H9 (cell line): ENCODE measurements at regions not wholly inside any gene's neighbourhood (a gene's known extent, or its start where the extent isn't known, plus 50 kb on each side); places are given as distances from the start of the nearest gene placed in this dataset.

Source experiments
- DNase-seq: peaks from one replicate; pipeline ENCODE4 v3.0.0-alpha.2; 2017
- H2AFZ ChIP-seq: one replicate; pipeline ENCODE4 v1.6.1; 2013; ENCODE audit warnings: mild to moderate bottlenecking, low read length, control low read depth, moderate library complexity
- H2AK5ac ChIP-seq: 2 replicates; pipeline ENCODE4 v1.6.1; 2013; ENCODE audit warnings: low read length, control low read depth, mixed read lengths; ENCODE audit not compliant: insufficient read length
- H2BK120ac ChIP-seq: one replicate; pipeline ENCODE4 v1.6.1; 2013; ENCODE audit warnings: low read depth, mild to moderate bottlenecking, low read length, control low read depth, inconsistent platforms; ENCODE audit not compliant: poor library complexity, severe bottlenecking
- H2BK12ac ChIP-seq: 2 replicates; pipeline ENCODE4 v1.6.1; 2013; ENCODE audit warnings: low read length, control low read depth, mixed read lengths, low read depth; ENCODE audit not compliant: insufficient read length
- H2BK15ac ChIP-seq: 2 replicates; pipeline ENCODE4 v1.6.1; 2013; ENCODE audit warnings: low read depth, low read length, control low read depth
- H2BK20ac ChIP-seq: one replicate; pipeline ENCODE4 v1.6.1; 2013; ENCODE audit warnings: low read depth, mild to moderate bottlenecking, low read length, control low read depth, inconsistent platforms; ENCODE audit not compliant: poor library complexity, severe bottlenecking
- H2BK5ac ChIP-seq: 2 replicates; pipeline ENCODE4 v1.6.1; 2013; ENCODE audit warnings: low read length, control low read depth, mixed read lengths; ENCODE audit not compliant: insufficient read length
- H3K14ac ChIP-seq: 2 replicates; pipeline ENCODE4 v1.6.1; 2013; ENCODE audit warnings: low read length, control low read depth; ENCODE audit not compliant: insufficient read depth
- H3K18ac ChIP-seq: 2 replicates; pipeline ENCODE4 v1.6.1; 2013; ENCODE audit warnings: low read depth, mild to moderate bottlenecking, mixed read lengths, low read length, control low read depth; ENCODE audit not compliant: insufficient read length
- H3K23ac ChIP-seq: 2 replicates; pipeline ENCODE4 v1.6.1; 2013; ENCODE audit warnings: low read length, control low read depth, mixed read lengths, low read depth; ENCODE audit not compliant: insufficient read length
- H3K23me2 ChIP-seq: 2 replicates; pipeline ENCODE4 v1.6.1; 2013; ENCODE audit warnings: low read depth, mild to moderate bottlenecking, mixed read lengths, low read length, control low read depth; ENCODE audit not compliant: insufficient read length, poor library complexity, severe bottlenecking
- H3K27ac ChIP-seq: 2 replicates; pipeline ENCODE4 v1.5.1; 2013; ENCODE audit warnings: low read length, control low read depth, mixed read lengths, low read depth; ENCODE audit not compliant: insufficient read length
- H3K27me3 ChIP-seq: 2 replicates; pipeline ENCODE4 v1.6.1; 2013; ENCODE audit warnings: low read length, control low read depth, inconsistent platforms; ENCODE audit not compliant: insufficient read depth
- H3K4ac ChIP-seq: 2 replicates; pipeline ENCODE4 v1.6.1; 2013; ENCODE audit warnings: low read depth, mild to moderate bottlenecking, control low read depth, inconsistent platforms, low read length, moderate library complexity
- H3K4me1 ChIP-seq: 2 replicates; pipeline ENCODE4 v1.6.1; 2013; ENCODE audit warnings: low read length, control low read depth, inconsistent platforms; ENCODE audit not compliant: insufficient read depth
- H3K4me2 ChIP-seq: 2 replicates; pipeline ENCODE4 v1.6.1; 2013; ENCODE audit warnings: low read length, control low read depth, mixed read lengths; ENCODE audit not compliant: insufficient read length, insufficient read depth
- H3K56ac ChIP-seq: 2 replicates; pipeline ENCODE4 v1.6.1; 2013; ENCODE audit warnings: low read depth, mild to moderate bottlenecking, mixed read lengths, low read length, control low read depth; ENCODE audit not compliant: insufficient read length
- H3K79me1 ChIP-seq: 2 replicates; pipeline ENCODE4 v1.6.1; 2013; ENCODE audit warnings: low read depth, mild to moderate bottlenecking, moderate library complexity, low read length, control low read depth, inconsistent platforms; ENCODE audit not compliant: insufficient read depth, poor library complexity, severe bottlenecking
- H3K79me2 ChIP-seq: 2 replicates; pipeline ENCODE4 v1.6.1; 2013; ENCODE audit warnings: low read length, control low read depth, inconsistent platforms; ENCODE audit not compliant: insufficient read depth
- H3K9ac ChIP-seq: 2 replicates; pipeline ENCODE4 v1.6.1; 2013; ENCODE audit warnings: low read length, control low read depth, mixed read lengths; ENCODE audit not compliant: insufficient read length; ENCODE audit errors: extremely low read depth
- H3K9me3 ChIP-seq: one replicate; pipeline ENCODE4 v1.6.1; 2013; ENCODE audit warnings: low read depth, low read length, inconsistent platforms; ENCODE audit not compliant: control insufficient read depth
- H3T11ph ChIP-seq: one replicate; pipeline ENCODE4 v1.6.1; 2013; ENCODE audit warnings: mild to moderate bottlenecking, low read length, control low read depth, inconsistent platforms
- H4K20me1 ChIP-seq: one replicate; pipeline ENCODE4 v1.6.1; 2013; ENCODE audit not compliant: control insufficient read depth, insufficient read length, insufficient read depth
- H4K5ac ChIP-seq: 2 replicates; pipeline ENCODE4 v1.6.1; 2013; ENCODE audit warnings: low read depth, mild to moderate bottlenecking, mixed read lengths, low read length, control low read depth; ENCODE audit not compliant: insufficient read length
- H4K8ac ChIP-seq: replicated peaks from 2 replicates; pipeline ENCODE4 v1.6.1; 2013; ENCODE audit warnings: low read length, control low read depth, mixed read lengths, low read depth; ENCODE audit not compliant: insufficient read length
- H4K91ac ChIP-seq: 2 replicates; pipeline ENCODE4 v1.6.1; 2013; ENCODE audit warnings: low read depth, mild to moderate bottlenecking, moderate library complexity, mixed read lengths, low read length, control low read depth; ENCODE audit not compliant: insufficient read length
- H3K27ac Mint-ChIP-seq, 3 experiments: 2 replicates in 2 of 3; 3 replicates in 1 of 3; pipeline ENCODE4 v1.8.0; 2020 to 2021; ENCODE audit warnings: mixed read lengths in 3 of 3, mild to moderate bottlenecking in 1 of 3, moderate library complexity in 1 of 3
- H3K27me3 Mint-ChIP-seq: 2 replicates; pipeline ENCODE4 v1.8.0; 2021; ENCODE audit warnings: low read depth, mild to moderate bottlenecking, moderate library complexity, mixed read lengths
- H3K36me3 Mint-ChIP-seq, 3 experiments: 2 replicates in 2 of 3; 3 replicates in 1 of 3; pipeline ENCODE4 v1.8.0; 2020 to 2021; ENCODE audit warnings: low read depth in 3 of 3, mixed read lengths in 3 of 3; ENCODE audit not compliant: insufficient read depth in 1 of 3
- H3K4me1 Mint-ChIP-seq, 2 experiments: 2 replicates each; pipeline ENCODE4 v1.8.0; 2020; ENCODE audit warnings: mixed read lengths in 2 of 2
- H3K4me3 Mint-ChIP-seq, 2 experiments: 2 replicates in 1 of 2; 3 replicates in 1 of 2; pipeline ENCODE4 v1.8.0; 2020 to 2021; ENCODE audit warnings: mild to moderate bottlenecking in 2 of 2, mixed read lengths in 2 of 2, moderate library complexity in 1 of 2
- H3K9me3 Mint-ChIP-seq, 2 experiments: 2 replicates in 1 of 2; 3 replicates in 1 of 2; pipeline ENCODE4 v1.8.0; 2020; ENCODE audit warnings: mild to moderate bottlenecking in 2 of 2, mixed read lengths in 2 of 2, moderate library complexity in 1 of 2
- CTCF ChIP-seq: fragments of 200-600 bp; sonication (generic); conservative IDR thresholded peaks from 3 replicates; pipeline ENCODE4 v1.8.0; 2021; ENCODE audit warnings: antibody characterized with exemption, mild to moderate bottlenecking
- WGBS: extraction: QIAGEN DNeasy Blood & Tissue Kit; methylation state at CpG from one replicate; pipeline ENCODE4 v1.1.7; 2013; ENCODE audit warnings: missing lambda C conversion rate, low lambda C conversion rate, mixed read lengths; ENCODE audit not compliant: insufficient read length; ENCODE audit errors: extremely low coverage; 5-methylcytosine and 5-hydroxymethylcytosine counted together

- H3K4me1 Mint-ChIP-seq, result no peaks in the 10 kb centered on the region
- Histone ChIP-seq H3K4ac (no peak overlapping the region), H4K91ac (no peak overlapping the region), H3K27me3 (no peaks in the 10 kb centered on the region), H3K4me2 (no peak overlapping the region), H3T11ph (no peak overlapping the region), H2AFZ (no peak overlapping the region), H3K23ac (no peak overlapping the region), H3K14ac (no peak overlapping the region), H3K9me3 (no peaks in the 10 kb centered on the region), H2BK20ac (no peak overlapping the region), H3K4me1 (no peaks in the 10 kb centered on the region), H4K8ac (no peak overlapping the region), H4K5ac (no peak overlapping the region), H2BK5ac (no peak overlapping the region), H3K18ac (no peak overlapping the region), H3K27ac (no peak overlapping the region), H3K56ac (no peak overlapping the region), H4K20me1 (no peaks in the 10 kb centered on the region), H3K79me1 (no peaks in the 10 kb centered on the region), H2BK12ac (no peak overlapping the region), H2BK120ac (no peak overlapping the region), H3K9ac (no peak overlapping the region), H3K23me2 (no peaks in the 10 kb centered on the region), H3K79me2 (no peaks in the 10 kb centered on the region), H2BK15ac (no peak overlapping the region), H2AK5ac (no peak overlapping the region)
- no peaks in the 10 kb centered on the region for H3K36me3 Mint-ChIP-seq
- H3K27me3 Mint-ChIP-seq, result no peaks in the 10 kb centered on the region
- no peak for DNase-seq
- no CpG with 5 or more reads among the region's 1 CpG for WGBS
- H3K27ac Mint-ChIP-seq, result no peak overlapping the region
- TF ChIP-seq CTCF, result no peak
- H3K4me3 Mint-ChIP-seq, result no peak overlapping the region
- no peaks in the 10 kb centered on the region for H3K9me3 Mint-ChIP-seq
Measured at GRCh38 chr1:239722035-239722434, 335.7 kb downstream of the CHRM3 start.
